Endodermal cell (in vitro differentiated cells): ENCODE measurements at regions not wholly inside any gene's neighbourhood (a gene's known extent, or its start where the extent isn't known, plus 50 kb on each side); places are given as distances from the start of the nearest gene placed in this dataset.

ENCODE experiments used
- DNase-seq: peaks from one replicate; pipeline ENCODE4 v3.0.0-alpha.2; 2017
- H3K27ac ChIP-seq: 2 replicates; pipeline ENCODE4 v1.5.1; 2013; ENCODE audit warnings: mild to moderate bottlenecking, low read depth, low read length, moderate library complexity
- H3K27me3 ChIP-seq: 2 replicates; pipeline ENCODE4 v1.6.1; 2013; ENCODE audit warnings: mild to moderate bottlenecking, low read length, moderate library complexity; ENCODE audit not compliant: insufficient read depth, control insufficient read depth, poor library complexity, severe bottlenecking
- H3K36me3 ChIP-seq: 2 replicates; pipeline ENCODE4 v1.7.0; 2013; ENCODE audit warnings: mild to moderate bottlenecking, low read length, moderate library complexity; ENCODE audit not compliant: control insufficient read depth, insufficient read depth
- H3K4me1 ChIP-seq: one replicate; pipeline ENCODE4 v1.7.0; 2013; ENCODE audit warnings: low read length; ENCODE audit not compliant: control insufficient read depth, insufficient read depth
- H3K4me3 ChIP-seq: 2 replicates; pipeline ENCODE4 v1.5.1; 2013; ENCODE audit warnings: mild to moderate bottlenecking, low read length, moderate library complexity
- H3K9ac ChIP-seq: 2 replicates; pipeline ENCODE4 v1.6.1; 2013; ENCODE audit warnings: mild to moderate bottlenecking, low read length, moderate library complexity; ENCODE audit not compliant: poor library complexity, severe bottlenecking; ENCODE audit errors: extremely low read depth
- H3K9me3 ChIP-seq: 2 replicates; pipeline ENCODE4 v1.6.1; 2013; ENCODE audit warnings: mild to moderate bottlenecking, low read length, moderate library complexity; ENCODE audit not compliant: control insufficient read depth
- H3K27ac Mint-ChIP-seq: 2 replicates; pipeline ENCODE4 v1.8.0; 2020; ENCODE audit warnings: mixed read lengths
- H3K27me3 Mint-ChIP-seq: 2 replicates; pipeline ENCODE4 v1.8.0; 2021; ENCODE audit warnings: mild to moderate bottlenecking, mixed read lengths; ENCODE audit not compliant: insufficient read depth
- H3K36me3 Mint-ChIP-seq: 2 replicates; pipeline ENCODE4 v1.8.0; 2020; ENCODE audit warnings: low read depth, mixed read lengths
- H3K4me1 Mint-ChIP-seq: 2 replicates; pipeline ENCODE4 v1.8.0; 2020; ENCODE audit warnings: mixed read lengths
- H3K4me3 Mint-ChIP-seq: 2 replicates; pipeline ENCODE4 v1.8.0; 2020; ENCODE audit warnings: mild to moderate bottlenecking, moderate library complexity, mixed read lengths
- H3K9me3 Mint-ChIP-seq: 2 replicates; pipeline ENCODE4 v1.8.0; 2020; ENCODE audit warnings: mild to moderate bottlenecking, mixed read lengths
- CTCF ChIP-seq: fragments of 200-600 bp; sonication (generic); conservative IDR thresholded peaks from 2 replicates; pipeline ENCODE4 v1.5.0; 2021; ENCODE audit warnings: antibody characterized with exemption, mild to moderate bottlenecking
- WGBS, 2 experiments: methylation state at CpG; one replicate each; pipeline versions ENCODE4 v1.1.5 to v1.1.7; 2013; ENCODE audit warnings: missing lambda C conversion rate in 2 of 2, mixed read lengths in 1 of 2; ENCODE audit not compliant: insufficient coverage in 1 of 2, insufficient read length in 1 of 2; 5-methylcytosine and 5-hydroxymethylcytosine counted together

GRCh38 chr5:101390151-101390908, 487.2 kb upstream of the ST8SIA4 start:
- Mint-ChIP-seq H3K4me3 (no peak overlapping the region), H3K27ac (no peak overlapping the region), H3K36me3 (no peaks in the 10 kb centered on the region), H3K9me3 (no peaks in the 10 kb centered on the region), H3K27me3 (no peaks in the 10 kb centered on the region), H3K4me1 (no peaks in the 10 kb centered on the region)
- H3K9ac ChIP-seq: no peak overlapping the region
- H3K4me3 ChIP-seq: no peak overlapping the region
- peak; percentile 61 for DNase-seq
- H3K9me3 ChIP-seq: no peaks in the 10 kb centered on the region
- TF ChIP-seq CTCF: peak; percentile 86
- H3K27ac ChIP-seq: no peak overlapping the region
- WGBS, 2 experiments: 29 to 39% methylated on average over 3 to 4 of the region's 4 CpGs
- H3K27me3 ChIP-seq: no peaks in the 10 kb centered on the region
- no peaks in the 10 kb centered on the region for H3K36me3 ChIP-seq
- no peaks in the 10 kb centered on the region for H3K4me1 ChIP-seq

- WGBS, 2 experiments: 90 to 100% methylated on average over 1 of the region's 1 CpG
- H3K27me3 ChIP-seq: no peaks in the 10 kb centered on the region
- H3K27ac Mint-ChIP-seq: no peak overlapping the region
- no peak for TF ChIP-seq CTCF
- no peaks in the 10 kb centered on the region for H3K36me3 ChIP-seq
- H3K4me3 Mint-ChIP-seq: no peak overlapping the region
- H3K27ac ChIP-seq: no peak overlapping the region
- H3K9me3 Mint-ChIP-seq: no peaks in the 10 kb centered on the region
- H3K27me3 Mint-ChIP-seq: no peaks in the 10 kb centered on the region
- no peaks in the 10 kb centered on the region for H3K9me3 ChIP-seq
- no peaks in the 10 kb centered on the region for H3K4me1 ChIP-seq
- H3K4me1 Mint-ChIP-seq: no peaks in the 10 kb centered on the region
- no peak for DNase-seq
- H3K36me3 Mint-ChIP-seq: no peaks in the 10 kb centered on the region
- H3K4me3 ChIP-seq: no peak overlapping the region
- H3K9ac ChIP-seq: no peak overlapping the region
These were observed 482.2 kb upstream of the ST8SIA4 start for GRCh38 chr5:101385276-101385675.

GRCh38 chr5:101370181-101370580, 467.1 kb upstream of the ST8SIA4 start:
- Mint-ChIP-seq H3K9me3 (no peaks in the 10 kb centered on the region), H3K27me3 (peaks cover 7% of the 10 kb centered on the region), H3K4me3 (no peak overlapping the region), H3K27ac (no peak overlapping the region), H3K4me1 (peaks cover 7% of the 10 kb centered on the region), H3K36me3 (no peaks in the 10 kb centered on the region)
- TF ChIP-seq CTCF: no peak
- Histone ChIP-seq H3K36me3 (no peaks in the 10 kb centered on the region), H3K9ac (no peak overlapping the region), H3K4me3 (no peak overlapping the region), H3K4me1 (no peaks in the 10 kb centered on the region), H3K9me3 (no peaks in the 10 kb centered on the region), H3K27ac (no peak overlapping the region), H3K27me3 (no peaks in the 10 kb centered on the region)
- no peak for DNase-seq
- 73 to 77% methylated on average over 6 to 8 of the region's 8 CpGs for WGBS, 2 experiments
